Ascending aorta (tissue), 2 donors: ENCODE measurements at regions not wholly inside any gene's neighbourhood (a gene's known extent, or its start where the extent isn't known, plus 50 kb on each side); places are given as distances from the start of the nearest gene placed in this dataset.

ENCODE experiments used
- DNase-seq, 2 donors: peaks; one replicate each; pipeline ENCODE4 v3.0.0-alpha.2; 2019; ENCODE audit warnings: low spot score in 2 of 2
- H3K27ac ChIP-seq, 2 donors: fragments of 200-600 bp; sonication (generic); one replicate each; pipeline ENCODE4 v1.5.1; 2016 to 2017; ENCODE audit warnings: mild to moderate bottlenecking in 1 of 2
- H3K27me3 ChIP-seq: fragments of 200-600 bp; sonication (generic); one replicate; pipeline ENCODE4 v1.5.1; 2017
- H3K36me3 ChIP-seq, 2 donors: fragments of 200-600 bp; sonication (generic); one replicate each; pipeline ENCODE4 v1.5.1; 2016
- H3K4me1 ChIP-seq, 2 donors: fragments of 200-600 bp; sonication (generic); one replicate each; pipeline ENCODE4 v1.5.1; 2016 to 2017; ENCODE audit warnings: mild to moderate bottlenecking in 1 of 2
- H3K4me3 ChIP-seq, 2 donors: fragments of 200-600 bp; sonication (generic); one replicate each; pipeline ENCODE4 v1.5.1; 2016 to 2017; ENCODE audit warnings: mild to moderate bottlenecking in 1 of 2
- H3K9me3 ChIP-seq, 2 donors: fragments of 200-600 bp; sonication (generic); one replicate each; pipeline ENCODE4 v1.5.1; 2016
- CTCF ChIP-seq, 3 experiments: fragments of 200-600 bp in 2 of 3; fragments of 450-650 bp in 1 of 3; sonication (generic) in 2 of 3; IDR thresholded peaks; one replicate each; pipeline ENCODE4 v1.5.1; 2016 to 2019; ENCODE audit warnings: antibody characterized with exemption in 3 of 3, mild to moderate bottlenecking in 1 of 3, moderate library complexity in 1 of 3
- intact Hi-C: fragments of 100-400 bp; cut with DNase I; formaldehyde crosslinking; loops from one replicate; pipeline ENCODE4 v1.15.1; 2023

GRCh38 chr2:156826341-156826933 lies 390.3 kb downstream of the GPD2 start:
- Histone ChIP-seq H3K27me3 (no peaks in the 10 kb centered on the region), H3K4me1 (no peaks in the 10 kb centered on the region), H3K27ac (no peak overlapping the region), H3K36me3 (no peaks in the 10 kb centered on the region), H3K9me3 (no peaks in the 10 kb centered on the region), H3K4me3 (no peak overlapping the region)
- intact Hi-C loops: no loop called here
- TF ChIP-seq CTCF (IDR thresholded peaks at IDR 0.05): no peak
- DNase-seq: no peak

GRCh38 chr2:156834431-156834830 lies 398.3 kb downstream of the GPD2 start:
- H3K9me3 ChIP-seq: no peaks in the 10 kb centered on the region
- H3K27me3 ChIP-seq: no peaks in the 10 kb centered on the region
- DNase-seq: no peak
- H3K4me3 ChIP-seq: no peak overlapping the region
- H3K36me3 ChIP-seq: no peaks in the 10 kb centered on the region
- no peaks in the 10 kb centered on the region for H3K4me1 ChIP-seq
- intact Hi-C loops: no loop called here
- no peak for TF ChIP-seq CTCF (IDR thresholded peaks at IDR 0.05)
- H3K27ac ChIP-seq: no peak overlapping the region

GRCh38 chr2:156837635-156838370 lies 401.6 kb downstream of the GPD2 start:
- no peak overlapping the region for H3K27ac ChIP-seq
- DNase-seq: no peak
- intact Hi-C loops: no loop called here
- no peak for TF ChIP-seq CTCF (IDR thresholded peaks at IDR 0.05)
- no peak overlapping the region for H3K4me3 ChIP-seq
- H3K36me3 ChIP-seq: no peaks in the 10 kb centered on the region
- H3K9me3 ChIP-seq: no peaks in the 10 kb centered on the region
- no peaks in the 10 kb centered on the region for H3K4me1 ChIP-seq
- H3K27me3 ChIP-seq: no peaks in the 10 kb centered on the region

- DNase-seq: no peak
- Histone ChIP-seq H3K9me3 (no peaks in the 10 kb centered on the region), H3K4me3 (no peak overlapping the region), H3K4me1 (no peaks in the 10 kb centered on the region), H3K27ac (no peak overlapping the region), H3K36me3 (no peaks in the 10 kb centered on the region), H3K27me3 (no peaks in the 10 kb centered on the region)
- intact Hi-C loops: no loop called here
- no peak for TF ChIP-seq CTCF (IDR thresholded peaks at IDR 0.05)
These were observed 405.1 kb downstream of the GPD2 start for GRCh38 chr2:156841321-156841720.

GRCh38 chr2:156845806-156846558 lies 409.8 kb downstream of the GPD2 start:
- no peaks in the 10 kb centered on the region for H3K36me3 ChIP-seq
- no peak overlapping the region for H3K27ac ChIP-seq
- TF ChIP-seq CTCF (IDR thresholded peaks at IDR 0.05): no peak
- intact Hi-C loops: no loop called here
- no peaks in the 10 kb centered on the region for H3K27me3 ChIP-seq
- no peaks in the 10 kb centered on the region for H3K9me3 ChIP-seq
- no peak for DNase-seq
- no peaks in the 10 kb centered on the region for H3K4me1 ChIP-seq
- no peak overlapping the region for H3K4me3 ChIP-seq
